RWPE2 (cell line): ENCODE measurements at regions not wholly inside any gene's neighbourhood (a gene's known extent, or its start where the extent isn't known, plus 50 kb on each side); places are given as distances from the start of the nearest gene placed in this dataset.
"Not testable (repeated sequence)": the region's sequence is repeated elsewhere in the genome, so short reads cannot be mapped to it uniquely, and the experiment has no call there.

Experiments
- ATAC-seq: fragments of 200-7000 bp; cut with Tn5 transposase; 3 replicates; pipeline ENCODE4 v1.9.1; 2021; ENCODE audit warnings: low read depth
- DNase-seq: peaks from one replicate; pipeline ENCODE4 v3.0.0-alpha.2; 2020; ENCODE audit warnings: low spot score
- H3K27ac ChIP-seq: fragments of 450-650 bp; 2 replicates; pipeline ENCODE4 v1.5.1; 2017; ENCODE audit warnings: mild to moderate bottlenecking; ENCODE audit not compliant: poor library complexity, severe bottlenecking
- H3K27me3 ChIP-seq: fragments of 250-450 bp; sonication (Bioruptor Pico); 2 replicates; pipeline ENCODE4 v1.5.1; 2021; ENCODE audit warnings: mild to moderate bottlenecking, moderate library complexity; ENCODE audit not compliant: insufficient read depth, poor library complexity, severe bottlenecking
- H3K36me3 ChIP-seq: fragments of 250-450 bp; sonication (Bioruptor Pico); 2 replicates; pipeline ENCODE4 v1.5.1; 2020; ENCODE audit warnings: low read depth, mild to moderate bottlenecking, moderate library complexity
- H3K4me1 ChIP-seq: fragments of 250-450 bp; sonication (Bioruptor Pico); 2 replicates; pipeline ENCODE4 v1.5.1; 2021; ENCODE audit warnings: mild to moderate bottlenecking, moderate library complexity; ENCODE audit not compliant: insufficient read depth, poor library complexity, severe bottlenecking
- H3K4me3 ChIP-seq: fragments of 250-450 bp; sonication (Bioruptor Pico); 2 replicates; pipeline ENCODE4 v1.5.1; 2021; ENCODE audit warnings: mild to moderate bottlenecking, moderate library complexity; ENCODE audit not compliant: severe bottlenecking
- H3K9me3 ChIP-seq: fragments of 250-450 bp; sonication (Bioruptor Pico); 2 replicates; pipeline ENCODE4 v1.5.1; 2021; ENCODE audit warnings: mild to moderate bottlenecking, moderate library complexity; ENCODE audit not compliant: severe bottlenecking
- TF ChIP-seq, protein P1 (sequence below): fragments of 450-650 bp; IDR thresholded peaks from one replicate; pipeline ENCODE4 v1.5.1; 2017; ENCODE audit warnings: mild to moderate bottlenecking, moderate library complexity; ENCODE audit not compliant: poor library complexity, severe bottlenecking

DNA sequence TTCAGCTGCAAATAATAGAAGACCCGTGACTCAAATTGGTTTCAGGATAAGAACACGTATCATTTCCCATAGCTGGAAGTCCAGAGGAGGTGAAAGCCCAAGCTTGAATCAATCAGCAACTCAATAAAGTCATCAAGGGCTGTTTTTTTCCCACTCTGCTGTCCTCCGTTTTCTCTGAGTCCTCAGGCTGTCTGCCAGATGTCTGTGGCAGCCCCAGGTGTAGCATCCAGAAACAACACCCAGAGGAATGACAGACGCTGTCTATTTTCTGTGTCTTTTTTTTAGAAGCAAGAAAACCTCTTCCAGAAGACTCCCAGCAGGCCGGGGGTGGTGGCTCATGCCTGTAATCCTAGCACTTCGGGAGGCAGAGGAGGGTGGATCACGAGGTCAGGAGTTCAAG is 204.4 kb downstream of the FAM43A start:
- TF ChIP-seq, protein P1, sequence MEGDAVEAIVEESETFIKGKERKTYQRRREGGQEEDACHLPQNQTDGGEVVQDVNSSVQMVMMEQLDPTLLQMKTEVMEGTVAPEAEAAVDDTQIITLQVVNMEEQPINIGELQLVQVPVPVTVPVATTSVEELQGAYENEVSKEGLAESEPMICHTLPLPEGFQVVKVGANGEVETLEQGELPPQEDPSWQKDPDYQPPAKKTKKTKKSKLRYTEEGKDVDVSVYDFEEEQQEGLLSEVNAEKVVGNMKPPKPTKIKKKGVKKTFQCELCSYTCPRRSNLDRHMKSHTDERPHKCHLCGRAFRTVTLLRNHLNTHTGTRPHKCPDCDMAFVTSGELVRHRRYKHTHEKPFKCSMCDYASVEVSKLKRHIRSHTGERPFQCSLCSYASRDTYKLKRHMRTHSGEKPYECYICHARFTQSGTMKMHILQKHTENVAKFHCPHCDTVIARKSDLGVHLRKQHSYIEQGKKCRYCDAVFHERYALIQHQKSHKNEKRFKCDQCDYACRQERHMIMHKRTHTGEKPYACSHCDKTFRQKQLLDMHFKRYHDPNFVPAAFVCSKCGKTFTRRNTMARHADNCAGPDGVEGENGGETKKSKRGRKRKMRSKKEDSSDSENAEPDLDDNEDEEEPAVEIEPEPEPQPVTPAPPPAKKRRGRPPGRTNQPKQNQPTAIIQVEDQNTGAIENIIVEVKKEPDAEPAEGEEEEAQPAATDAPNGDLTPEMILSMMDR = no peak
- Histone ChIP-seq H3K4me3 (no peak overlapping the region), H3K4me1 (no peaks in the 10 kb centered on the region), H3K27ac (no peak overlapping the region), H3K27me3 (no peaks in the 10 kb centered on the region), H3K9me3 (no peaks in the 10 kb centered on the region), H3K36me3 (no peaks in the 10 kb centered on the region)
- DNase-seq (no peak), ATAC-seq (no peak)

DNA sequence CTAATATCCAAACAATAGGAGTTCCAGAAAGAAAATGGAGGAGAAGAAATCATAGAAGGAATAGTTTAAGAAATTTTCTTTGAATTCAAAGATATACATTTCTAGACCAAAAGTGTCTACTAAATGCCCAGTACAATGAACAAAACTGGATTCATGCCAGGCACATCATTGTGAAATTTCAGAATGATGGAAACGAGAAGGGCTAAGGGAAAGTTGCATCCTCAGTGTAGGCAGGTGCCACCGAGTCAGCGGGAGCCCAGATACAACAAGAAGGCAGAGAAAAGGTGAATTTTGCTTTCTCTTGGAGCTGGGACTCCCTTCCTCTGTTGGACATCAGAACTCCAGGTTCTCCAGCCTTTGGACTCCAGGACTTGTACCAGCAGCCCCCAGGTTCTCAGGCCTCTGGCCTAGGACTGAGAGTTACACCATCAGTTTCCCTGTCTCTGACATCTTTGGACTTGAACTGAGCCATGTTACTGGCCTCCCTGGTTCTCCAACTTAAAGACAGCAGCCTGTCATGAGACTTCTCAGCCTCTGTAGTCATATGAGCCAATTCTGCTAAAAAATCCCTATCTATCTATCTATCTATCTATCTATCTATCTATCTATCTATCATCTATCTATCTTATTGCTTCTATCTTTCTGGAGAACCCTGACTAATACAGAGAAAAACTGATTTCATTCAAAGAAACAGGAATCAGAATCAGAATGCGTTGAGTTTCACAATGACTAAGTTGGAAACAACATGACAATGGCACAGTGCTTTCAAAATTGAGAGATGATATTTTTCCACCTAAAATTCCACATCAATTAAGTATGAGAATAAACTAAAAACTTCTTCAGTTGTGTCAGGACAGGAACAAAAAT is 207.7 kb downstream of the FAM43A start:
- no peaks in the 10 kb centered on the region for H3K9me3 ChIP-seq
- DNase-seq = no peak
- no peak overlapping the region for H3K27ac ChIP-seq
- no peak overlapping the region for H3K4me3 ChIP-seq
- no peaks in the 10 kb centered on the region for H3K4me1 ChIP-seq
- TF ChIP-seq, protein P1 = no peak
- no peaks in the 10 kb centered on the region for H3K36me3 ChIP-seq
- ATAC-seq = no peak
- no peaks in the 10 kb centered on the region for H3K27me3 ChIP-seq

GRCh38 chr3:194894538-194894937 is 208.9 kb downstream of the FAM43A start:
- Histone ChIP-seq H3K4me3 (no peak overlapping the region), H3K4me1 (no peaks in the 10 kb centered on the region), H3K9me3 (no peaks in the 10 kb centered on the region), H3K27ac (no peak overlapping the region), H3K36me3 (no peaks in the 10 kb centered on the region), H3K27me3 (no peaks in the 10 kb centered on the region)
- no peak for ATAC-seq
- no peak for DNase-seq
- TF ChIP-seq, protein P1 = no peak

- H3K4me1 ChIP-seq = no peaks in the 10 kb centered on the region
- H3K27ac ChIP-seq = no peak overlapping the region
- ATAC-seq (no peak), DNase-seq (no peak)
- TF ChIP-seq, protein P1 = no peak
- no peaks in the 10 kb centered on the region for H3K27me3 ChIP-seq
- H3K4me3 ChIP-seq = no peak overlapping the region
- no peaks in the 10 kb centered on the region for H3K9me3 ChIP-seq
- H3K36me3 ChIP-seq = no peaks in the 10 kb centered on the region
These were observed 215.3 kb downstream of the FAM43A start for GRCh38 chr3:194900854-194901522.

- H3K27me3 ChIP-seq, H3K9me3 ChIP-seq, ATAC-seq, H3K4me3 ChIP-seq, DNase-seq, H3K36me3 ChIP-seq, H3K27ac ChIP-seq, H3K4me1 ChIP-seq: not testable (repeated sequence)
These were observed 217.8 kb downstream of the FAM43A start for GRCh38 chr3:194903447-194903846.

GRCh38 chr3:194904999-194905398 is 219.3 kb downstream of the FAM43A start:
- H3K4me1 ChIP-seq, H3K27ac ChIP-seq, H3K36me3 ChIP-seq, ATAC-seq, H3K9me3 ChIP-seq, H3K4me3 ChIP-seq, H3K27me3 ChIP-seq, DNase-seq: not testable (repeated sequence)
